Keratinocyte (primary cell): ENCODE measurements at regions not wholly inside any gene's neighbourhood (a gene's known extent, or its start where the extent isn't known, plus 50 kb on each side); places are given as distances from the start of the nearest gene placed in this dataset.

Source experiments
- DNase-seq: peaks from one replicate; pipeline ENCODE4 v3.0.0-alpha.2; 2011; ENCODE audit warnings: low read depth, missing footprints, low spot score
- FAIRE-seq: peaks from 2 replicates; lab custom pipeline; 2011; peaks lifted over from hg19 to GRCh38; lab: Jason Lieb, UNC
- H2AFZ ChIP-seq: 2 replicates; pipeline ENCODE4 v1.6.0; 2012; ENCODE audit warnings: low read length, control low read depth, inconsistent platforms; ENCODE audit not compliant: control insufficient read depth
- H3K27ac ChIP-seq: 2 replicates; pipeline ENCODE4 v1.5.1; 2011; ENCODE audit warnings: low read length; ENCODE audit not compliant: control insufficient read depth, insufficient read depth
- H3K27me3 ChIP-seq: 3 replicates; pipeline ENCODE4 v1.6.0; 2011; ENCODE audit warnings: low read length; ENCODE audit not compliant: control insufficient read depth, insufficient read depth; ENCODE audit errors: extremely low read depth
- H3K36me3 ChIP-seq, 2 experiments: 2 replicates in 1 of 2; 3 replicates in 1 of 2; pipeline ENCODE4 v1.5.1; 2011; ENCODE audit warnings: low read length in 2 of 2, mild to moderate bottlenecking in 1 of 2; ENCODE audit not compliant: control insufficient read depth in 2 of 2, insufficient read depth in 2 of 2; ENCODE audit errors: extremely low read depth in 1 of 2
- H3K4me1 ChIP-seq: 3 replicates; pipeline ENCODE4 v1.5.1; 2011; ENCODE audit warnings: low read length; ENCODE audit not compliant: control insufficient read depth, insufficient read depth; ENCODE audit errors: extremely low read depth
- H3K4me2 ChIP-seq: 3 replicates; pipeline ENCODE4 v1.6.0; 2011; ENCODE audit warnings: low read depth, low read length; ENCODE audit not compliant: control insufficient read depth, insufficient read depth; ENCODE audit errors: extremely low read depth
- H3K4me3 ChIP-seq, 3 experiments: fragments of 200-600 bp in 1 of 3; sonication (generic) in 1 of 3; 2 replicates in 2 of 3; 3 replicates in 1 of 3; pipeline ENCODE4 v1.5.1; 2011 to 2016; ENCODE audit warnings: low read length in 3 of 3, mild to moderate bottlenecking in 3 of 3, control low read depth in 2 of 3, inconsistent platforms in 1 of 3, low read depth in 1 of 3, mixed read lengths in 1 of 3, mixed run types in 1 of 3, moderate library complexity in 1 of 3; ENCODE audit not compliant: control insufficient read depth in 2 of 3, insufficient read depth in 2 of 3; ENCODE audit errors: extremely low read depth in 1 of 3
- H3K79me2 ChIP-seq: 2 replicates; pipeline ENCODE4 v1.6.0; 2012; ENCODE audit warnings: low read length; ENCODE audit not compliant: control insufficient read depth, insufficient read depth
- H3K9ac ChIP-seq: 3 replicates; pipeline ENCODE4 v1.6.0; 2011; ENCODE audit warnings: low read length; ENCODE audit not compliant: control insufficient read depth, insufficient read depth; ENCODE audit errors: extremely low read depth
- H3K9me1 ChIP-seq: 3 replicates; pipeline ENCODE4 v1.6.0; 2011; ENCODE audit warnings: low read length; ENCODE audit not compliant: control insufficient read depth, insufficient read depth; ENCODE audit errors: extremely low read depth
- H3K9me3 ChIP-seq: 2 replicates; pipeline ENCODE4 v1.5.1; 2012; ENCODE audit warnings: low read depth, low read length; ENCODE audit not compliant: control insufficient read depth
- H4K20me1 ChIP-seq: 3 replicates; pipeline ENCODE4 v1.6.0; 2011; ENCODE audit warnings: low read length; ENCODE audit not compliant: control insufficient read depth, insufficient read depth; ENCODE audit errors: extremely low read depth
- CTCF ChIP-seq, 3 experiments: IDR thresholded peaks in 1 of 3; conservative IDR thresholded peaks in 1 of 3; optimal IDR thresholded peaks in 1 of 3; 2 replicates in 2 of 3; 3 replicates in 1 of 3; pipeline versions ENCODE3 to v1.5.1; 2011; ENCODE audit warnings: low read length in 3 of 3, mild to moderate bottlenecking in 3 of 3, moderate library complexity in 2 of 3, control low read depth in 1 of 3, inconsistent platforms in 1 of 3; ENCODE audit not compliant: insufficient read depth in 2 of 3; ENCODE audit errors: extremely low read depth in 1 of 3
- EZH2 ChIP-seq: IDR thresholded peaks from one replicate; pipeline ENCODE4 v1.6.1; 2012; ENCODE audit warnings: inconsistent platforms, mild to moderate bottlenecking, low read length, moderate library complexity
- dilution Hi-C: fragments of 300-500 bp; cut with MboI; formaldehyde crosslinking; loops from one replicate; pipeline ENCODE4 v1.7.0; 2020; ENCODE audit warnings: low sequenced_read_pairs; ENCODE audit not compliant: extremely low pct_ligation_motif_present

- TF ChIP-seq CTCF (optimal IDR thresholded peaks at IDR 0.05 in 1 of 3, IDR thresholded peaks at IDR 0.05 in 1 of 3, conservative IDR thresholded peaks at IDR 0.05 in 1 of 3; ENCODE audit: extremely low read depth in 1 of 3, insufficient read depth in 2 of 3, low read length in 3 of 3) (no peak), EZH2 (no peak)
- Histone ChIP-seq H3K4me3 (no peak overlapping the region), H3K79me2 (no peaks in the 10 kb centered on the region), H3K4me1 (no peaks in the 10 kb centered on the region), H3K9ac (no peak overlapping the region), H3K9me1 (no peaks in the 10 kb centered on the region), H3K27ac (no peak overlapping the region), H3K36me3 (no peaks in the 10 kb centered on the region), H2AFZ (no peak overlapping the region), H3K9me3 (no peaks in the 10 kb centered on the region), H3K4me2 (no peak overlapping the region), H4K20me1 (no peaks in the 10 kb centered on the region), H3K27me3 (no peaks in the 10 kb centered on the region)
- dilution Hi-C loops, result no loop called here
- FAIRE-seq (no peak), DNase-seq (no peak)
These were observed 247.7 kb upstream of the PMFBP1 start for GRCh38 chr16:72419638-72420037.

GRCh38 chr16:72415379-72415778 lies 243.4 kb upstream of the PMFBP1 start:
- Histone ChIP-seq H3K79me2 (no peaks in the 10 kb centered on the region), H3K4me3 (no peak overlapping the region), H3K27ac (no peak overlapping the region), H3K9ac (no peak overlapping the region), H3K36me3 (no peaks in the 10 kb centered on the region), H3K9me3 (no peaks in the 10 kb centered on the region), H4K20me1 (no peaks in the 10 kb centered on the region), H3K4me1 (no peaks in the 10 kb centered on the region), H2AFZ (no peak overlapping the region), H3K27me3 (no peaks in the 10 kb centered on the region), H3K4me2 (no peak overlapping the region), H3K9me1 (no peaks in the 10 kb centered on the region)
- dilution Hi-C loops, result no loop called here
- no peak for TF ChIP-seq EZH2
- FAIRE-seq (no peak), DNase-seq (no peak)

- no peaks in the 10 kb centered on the region for H3K9me3 ChIP-seq
- H3K27me3 ChIP-seq, result no peaks in the 10 kb centered on the region
- no peak overlapping the region for H3K9ac ChIP-seq
- H3K9me1 ChIP-seq, result no peaks in the 10 kb centered on the region
- H4K20me1 ChIP-seq, result no peaks in the 10 kb centered on the region
- no peak overlapping the region for H3K4me3 ChIP-seq
- H3K27ac ChIP-seq, result no peak overlapping the region
- DNase-seq (no peak), FAIRE-seq (no peak)
- no peak for TF ChIP-seq CTCF (optimal IDR thresholded peaks at IDR 0.05 in 1 of 3, IDR thresholded peaks at IDR 0.05 in 1 of 3, conservative IDR thresholded peaks at IDR 0.05 in 1 of 3; ENCODE audit: extremely low read depth in 1 of 3, insufficient read depth in 2 of 3, low read length in 3 of 3)
- no peak for TF ChIP-seq EZH2
- no peak overlapping the region for H3K4me2 ChIP-seq
- H3K36me3 ChIP-seq, result no peaks in the 10 kb centered on the region
- no peaks in the 10 kb centered on the region for H3K79me2 ChIP-seq
- no peaks in the 10 kb centered on the region for H3K4me1 ChIP-seq
- H2AFZ ChIP-seq, result no peak overlapping the region
- dilution Hi-C loops, result no loop called here
These were observed 238.5 kb upstream of the PMFBP1 start for GRCh38 chr16:72410492-72410891.
